Loucy (cell line): ENCODE measurements at regions not wholly inside any gene's neighbourhood (a gene's known extent, or its start where the extent isn't known, plus 50 kb on each side); places are given as distances from the start of the nearest gene placed in this dataset.

Source experiments
- CTCF ChIP-seq: fragments of 200-600 bp; sonication (generic); conservative IDR thresholded peaks from 2 replicates; pipeline ENCODE4 v1.5.1; 2014; ENCODE audit warnings: mild to moderate bottlenecking, antibody characterized with exemption, low read length
- EZH2phosphoT487 ChIP-seq: fragments of 200-600 bp; IDR thresholded peaks from 2 replicates; pipeline ENCODE4 v1.6.1; 2018; ENCODE audit warnings: antibody characterized with exemption, mild to moderate bottlenecking, moderate library complexity, borderline replicate concordance

- TF ChIP-seq CTCF (no peak), EZH2phosphoT487 (no peak)
Observed at GRCh38 chr1:232568331-232568852, 61.5 kb downstream of the SIPA1L2 start.
